Neutrophil (primary cell): ENCODE measurements at regions not wholly inside any gene's neighbourhood (a gene's known extent, or its start where the extent isn't known, plus 50 kb on each side); places are given as distances from the start of the nearest gene placed in this dataset.

ENCODE experiments used
- H3K27ac ChIP-seq: fragments of 200-600 bp; sonication (generic); 2 replicates; pipeline ENCODE4 v1.5.1; 2016; ENCODE audit warnings: mild to moderate bottlenecking, moderate library complexity
- H3K27me3 ChIP-seq: fragments of 200-600 bp; sonication (generic); 2 replicates; pipeline ENCODE4 v1.6.0; 2016; ENCODE audit warnings: mild to moderate bottlenecking
- H3K36me3 ChIP-seq: fragments of 200-600 bp; sonication (generic); 2 replicates; pipeline ENCODE4 v1.5.1; 2017
- H3K4me1 ChIP-seq, 2 experiments: fragments of 200-600 bp in 1 of 2; sonication (generic) in 1 of 2; 1 replicate in 1 of 2; 2 replicates in 1 of 2; pipeline versions ENCODE4 v1.5.1 to v1.6.1; 2013 to 2016; ENCODE audit warnings: low read depth in 1 of 2, low read length in 1 of 2, mild to moderate bottlenecking in 1 of 2, moderate library complexity in 1 of 2; ENCODE audit not compliant: control insufficient read depth in 1 of 2, insufficient read depth in 1 of 2
- H3K4me3 ChIP-seq, 2 experiments: fragments of 200-600 bp in 1 of 2; sonication (generic) in 1 of 2; 1 replicate in 1 of 2; 2 replicates in 1 of 2; pipeline ENCODE4 v1.5.1; 2013 to 2016; ENCODE audit warnings: low read depth in 1 of 2, low read length in 1 of 2, mild to moderate bottlenecking in 1 of 2, moderate library complexity in 1 of 2
- H3K9me3 ChIP-seq: fragments of 200-600 bp; sonication (generic); 2 replicates; pipeline ENCODE4 v1.5.1; 2016
- CTCF ChIP-seq: fragments of 200-600 bp; sonication (generic); IDR thresholded peaks from 2 replicates; pipeline ENCODE4 v1.5.1; 2016; ENCODE audit warnings: antibody characterized with exemption

GRCh38 chr5:167226386-167226785 is 1065.1 kb upstream of the WWC1 start:
- Histone ChIP-seq H3K4me3 (no peak overlapping the region), H3K4me1 (no peaks in the 10 kb centered on the region), H3K36me3 (no peaks in the 10 kb centered on the region), H3K27me3 (no peaks in the 10 kb centered on the region), H3K9me3 (no peaks in the 10 kb centered on the region), H3K27ac (no peak overlapping the region)
- no peak for TF ChIP-seq CTCF

GRCh38 chr5:167228134-167228533 is 1063.3 kb upstream of the WWC1 start:
- Histone ChIP-seq H3K9me3 (no peaks in the 10 kb centered on the region), H3K4me1 (no peaks in the 10 kb centered on the region), H3K36me3 (no peaks in the 10 kb centered on the region), H3K27me3 (no peaks in the 10 kb centered on the region), H3K4me3 (no peak overlapping the region), H3K27ac (no peak overlapping the region)
- no peak for TF ChIP-seq CTCF

DNA sequence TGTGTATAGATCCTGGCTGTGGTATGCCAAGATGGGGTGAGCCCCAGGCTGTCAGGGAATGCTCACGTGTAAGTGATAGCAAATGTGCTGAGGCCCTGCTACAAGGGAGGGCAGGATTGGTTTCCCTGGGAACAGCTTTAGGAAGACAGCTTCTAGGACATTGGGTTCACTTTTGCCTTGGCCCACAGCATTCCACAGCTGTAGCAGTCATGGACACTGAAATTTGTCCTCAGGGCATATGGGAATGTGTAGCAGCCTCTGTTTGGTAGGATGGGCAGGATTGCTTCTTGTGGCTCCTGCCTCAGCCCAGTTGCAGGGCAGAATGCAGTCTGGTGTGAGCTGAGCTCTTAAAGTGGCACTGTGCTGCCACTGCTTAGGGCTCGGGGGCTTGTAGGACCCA is 1061.7 kb upstream of the WWC1 start:
- H3K4me3 ChIP-seq, result no peak overlapping the region
- no peaks in the 10 kb centered on the region for H3K4me1 ChIP-seq
- no peak for TF ChIP-seq CTCF
- H3K27me3 ChIP-seq, result no peaks in the 10 kb centered on the region
- no peaks in the 10 kb centered on the region for H3K36me3 ChIP-seq
- no peaks in the 10 kb centered on the region for H3K9me3 ChIP-seq
- H3K27ac ChIP-seq, result no peak overlapping the region

GRCh38 chr5:167230414-167230813 is 1061.0 kb upstream of the WWC1 start:
- no peak overlapping the region for H3K4me3 ChIP-seq
- no peaks in the 10 kb centered on the region for H3K36me3 ChIP-seq
- no peak for TF ChIP-seq CTCF
- H3K27ac ChIP-seq, result no peak overlapping the region
- H3K27me3 ChIP-seq, result no peaks in the 10 kb centered on the region
- no peaks in the 10 kb centered on the region for H3K4me1 ChIP-seq
- no peaks in the 10 kb centered on the region for H3K9me3 ChIP-seq

DNA sequence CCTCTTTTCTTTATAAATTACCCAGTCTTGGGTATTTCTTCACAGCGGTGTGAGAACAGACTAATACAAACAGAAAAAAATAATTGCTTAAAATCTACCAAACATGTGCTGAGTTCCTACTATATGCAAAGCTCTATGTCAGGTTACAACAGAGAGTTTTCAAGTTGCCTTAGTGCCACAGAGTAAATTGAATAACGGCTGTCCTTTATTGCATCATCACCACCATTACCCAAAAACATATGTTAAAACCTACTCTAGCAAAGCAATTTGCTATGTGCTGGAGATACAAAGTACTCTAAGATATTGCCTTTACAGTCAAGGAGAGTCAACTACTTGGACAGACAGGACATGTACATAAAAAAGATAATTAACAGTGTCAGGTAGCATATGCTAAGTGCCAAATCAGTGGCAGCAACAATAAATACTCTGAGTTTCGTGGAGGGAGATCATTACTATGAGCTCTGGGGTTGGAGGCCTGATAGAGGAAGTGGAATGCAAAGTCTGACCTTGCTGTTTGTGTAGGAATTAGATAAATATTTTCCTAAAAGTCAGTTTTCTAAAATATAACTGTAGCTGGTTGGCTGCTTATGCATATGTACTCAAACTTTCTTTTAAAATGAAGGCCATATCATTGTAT is 1058.7 kb upstream of the WWC1 start:
- Histone ChIP-seq H3K4me3 (no peak overlapping the region), H3K27me3 (no peaks in the 10 kb centered on the region), H3K4me1 (no peaks in the 10 kb centered on the region), H3K36me3 (no peaks in the 10 kb centered on the region), H3K9me3 (no peaks in the 10 kb centered on the region), H3K27ac (no peak overlapping the region)
- no peak for TF ChIP-seq CTCF
